CD4-positive, alpha-beta T cell (primary cell): ENCODE measurements at regions not wholly inside any gene's neighbourhood (a gene's known extent, or its start where the extent isn't known, plus 50 kb on each side); places are given as distances from the start of the nearest gene placed in this dataset.

Experiments
- ATAC-seq: fragments of 200-7000 bp; cut with Tn5 transposase; one replicate; pipeline ENCODE4 v1.10.0; 2022; ENCODE audit warnings: mild to moderate bottlenecking; ENCODE audit not compliant: poor library complexity
- CTCF ChIA-PET: fragments of 350-600 bp; sonication (Branson Sonifier 250); formaldehyde crosslinking; loops from one replicate; lab custom pipeline; 2021; ENCODE audit warnings: antibody characterized with exemption, inconsistent platforms; lab: Charles Lee
- POLR2A ChIA-PET: fragments of 350-600 bp; sonication (Branson Sonifier 250); formaldehyde crosslinking; loops from one replicate; lab custom pipeline; 2021; ENCODE audit warnings: antibody characterized with exemption, inconsistent platforms; lab: Charles Lee
- DNase-seq, 14 experiments: peaks; one replicate each; pipeline ENCODE4 v3.0.0-alpha.2; 2013 to 2020; ENCODE audit warnings: mixed read lengths in 2 of 14
- H3K27ac ChIP-seq, 2 donors: one replicate each; pipeline versions ENCODE4 v1.5.1 to v1.7.0; 2013; ENCODE audit warnings: low read length in 2 of 2, low read depth in 1 of 2, mild to moderate bottlenecking in 1 of 2
- H3K27me3 ChIP-seq, 2 experiments: 1 replicate in 1 of 2; 2 replicates in 1 of 2; pipeline versions ENCODE4 v1.6.1 to v1.7.0; 2013; ENCODE audit warnings: low read length in 2 of 2, control low read depth in 1 of 2, mild to moderate bottlenecking in 1 of 2, moderate library complexity in 1 of 2; ENCODE audit not compliant: insufficient read depth in 2 of 2, control insufficient read depth in 1 of 2
- H3K36me3 ChIP-seq: one replicate; pipeline ENCODE4 v1.6.1; 2013; ENCODE audit warnings: low read length, control low read depth; ENCODE audit not compliant: insufficient read depth
- H3K4me1 ChIP-seq: one replicate; pipeline ENCODE4 v1.6.1; 2013; ENCODE audit warnings: low read length, control low read depth; ENCODE audit not compliant: insufficient read depth
- H3K4me3 ChIP-seq: one replicate; pipeline ENCODE4 v1.5.1; 2013; ENCODE audit warnings: mild to moderate bottlenecking, low read length, moderate library complexity
- H3K9me3 ChIP-seq, 2 experiments: 1 replicate in 1 of 2; 2 replicates in 1 of 2; pipeline versions ENCODE4 v1.6.1 to v1.7.0; 2013; ENCODE audit warnings: low read length in 2 of 2, mild to moderate bottlenecking in 2 of 2, control low read depth in 1 of 2, moderate library complexity in 1 of 2; ENCODE audit not compliant: control insufficient read depth in 1 of 2, insufficient read depth in 1 of 2
- H3K27ac Mint-ChIP-seq: one replicate; pipeline ENCODE4 v1.8.0; 2020; ENCODE audit warnings: mixed read lengths
- H3K27me3 Mint-ChIP-seq: one replicate; pipeline ENCODE4 v1.8.0; 2021; ENCODE audit warnings: mixed read lengths
- H3K36me3 Mint-ChIP-seq: one replicate; pipeline ENCODE4 v1.8.0; 2021; ENCODE audit warnings: low read depth, mixed read lengths
- H3K4me1 Mint-ChIP-seq: one replicate; pipeline ENCODE4 v1.8.0; 2021; ENCODE audit warnings: low read depth, mixed read lengths
- H3K4me3 Mint-ChIP-seq: one replicate; pipeline ENCODE4 v1.8.0; 2020; ENCODE audit warnings: mild to moderate bottlenecking, mixed read lengths
- H3K9me3 Mint-ChIP-seq: one replicate; pipeline ENCODE4 v1.8.0; 2020; ENCODE audit warnings: mixed read lengths
- CTCF ChIP-seq: fragments of 200-600 bp; IDR thresholded peaks from one replicate; pipeline ENCODE4 v1.8.0; 2022; ENCODE audit warnings: antibody characterized with exemption, mild to moderate bottlenecking
- intact Hi-C, 2 experiments: fragments of 100-400 bp; cut with DNase I in 1 of 2; cut with micrococcal nuclease in 1 of 2; formaldehyde crosslinking; loops; one replicate each; pipeline versions ENCODE4 v1.15.1 to v1.9.0; 2023 to 2025; cut with DNase I, micrococcal nuclease

- H3K4me3 ChIP-seq: no peak overlapping the region
- Mint-ChIP-seq H3K4me3 (no peak overlapping the region), H3K36me3 (no peaks in the 10 kb centered on the region), H3K27me3 (no peaks in the 10 kb centered on the region), H3K9me3 (no peaks in the 10 kb centered on the region), H3K4me1 (peaks cover 5% of the 10 kb centered on the region), H3K27ac (no peak overlapping the region)
- intact Hi-C loops: loop anchor here in 1 of 2 experiments (10.0 kb wide), 1 partner anchor 81 kb away; no protein-coding TSS in a partner anchor
- DNase-seq: no peak
- no peak overlapping the region for H3K27ac ChIP-seq
- peaks cover 12% of the 10 kb centered on the region for H3K4me1 ChIP-seq
- TF ChIP-seq CTCF: no peak
- no peaks in the 10 kb centered on the region for H3K36me3 ChIP-seq
- H3K27me3 ChIP-seq: no peaks in the 10 kb centered on the region
- ATAC-seq: no peak
- ChIA-PET POLR2A (no interaction called here), CTCF (no interaction called here)
- no peaks in the 10 kb centered on the region for H3K9me3 ChIP-seq
These were observed 363.0 kb downstream of the MID1IP1 start for GRCh38 chrX:39164212-39164611.

- TF ChIP-seq CTCF: no peak
- H3K4me1 Mint-ChIP-seq: peaks cover 5% of the 10 kb centered on the region
- no peak overlapping the region for H3K27ac Mint-ChIP-seq
- Histone ChIP-seq H3K4me3 (no peak overlapping the region), H3K4me1 (peaks cover 12% of the 10 kb centered on the region), H3K36me3 (no peaks in the 10 kb centered on the region), H3K27ac (no peak overlapping the region), H3K27me3 (no peaks in the 10 kb centered on the region), H3K9me3 (no peaks in the 10 kb centered on the region)
- no peaks in the 10 kb centered on the region for H3K27me3 Mint-ChIP-seq
- DNase-seq (no peak), ATAC-seq (no peak)
- no peaks in the 10 kb centered on the region for H3K36me3 Mint-ChIP-seq
- intact Hi-C loops: loop anchor here in 1 of 2 experiments (10.0 kb wide), 1 partner anchor 80 kb away; no protein-coding TSS in a partner anchor
- ChIA-PET POLR2A (interaction anchor here (0.6 kb wide), 1 partner anchor 15 kb away, joined by 3 read pairs; no protein-coding TSS in a partner anchor), CTCF (no interaction called here)
- H3K9me3 Mint-ChIP-seq: no peaks in the 10 kb centered on the region
- H3K4me3 Mint-ChIP-seq: no peak overlapping the region
These were observed 363.9 kb downstream of the MID1IP1 start for GRCh38 chrX:39165185-39165584.

- Mint-ChIP-seq H3K27me3 (no peaks in the 10 kb centered on the region), H3K4me1 (peaks cover 5% of the 10 kb centered on the region), H3K36me3 (no peaks in the 10 kb centered on the region), H3K9me3 (no peaks in the 10 kb centered on the region), H3K4me3 (no peak overlapping the region), H3K27ac (no peak overlapping the region)
- no peak for ATAC-seq
- no peaks in the 10 kb centered on the region for H3K9me3 ChIP-seq
- no peak for DNase-seq
- ChIA-PET POLR2A (interaction anchor here (0.6 kb wide), 1 partner anchor 14 kb away, joined by 3 read pairs; no protein-coding TSS in a partner anchor), CTCF (no interaction called here)
- no peaks in the 10 kb centered on the region for H3K27me3 ChIP-seq
- intact Hi-C loops: loop anchor here in 1 of 2 experiments (10.0 kb wide), 1 partner anchor 79 kb away; no protein-coding TSS in a partner anchor
- TF ChIP-seq CTCF: no peak
- H3K4me1 ChIP-seq: peaks cover 12% of the 10 kb centered on the region
- no peaks in the 10 kb centered on the region for H3K36me3 ChIP-seq
- H3K27ac ChIP-seq: no peak overlapping the region
- no peak overlapping the region for H3K4me3 ChIP-seq
These were observed 364.5 kb downstream of the MID1IP1 start for GRCh38 chrX:39165773-39166172.
